Neural progenitor cell (in vitro differentiated cells): ENCODE measurements at regions not wholly inside any gene's neighbourhood (a gene's known extent, or its start where the extent isn't known, plus 50 kb on each side); places are given as distances from the start of the nearest gene placed in this dataset.

ENCODE experiments used
- EZH2 ChIP-seq: fragments of 200-600 bp; sonication (generic); IDR thresholded peaks from 2 replicates; pipeline ENCODE4 v1.6.1; 2017; ENCODE audit warnings: antibody characterized with exemption, mild to moderate bottlenecking, moderate library complexity
- EZH2phosphoT487 ChIP-seq: fragments of 200-600 bp; sonication (generic); IDR thresholded peaks from 2 replicates; pipeline ENCODE4 v1.6.1; 2017; ENCODE audit warnings: antibody characterized with exemption
- TF ChIP-seq, protein P1 (sequence below): fragments of 200-600 bp; sonication (generic); IDR thresholded peaks from 2 replicates; pipeline ENCODE4 v1.5.1; 2017; ENCODE audit warnings: antibody characterized with exemption, mild to moderate bottlenecking

- TF ChIP-seq, protein P1, sequence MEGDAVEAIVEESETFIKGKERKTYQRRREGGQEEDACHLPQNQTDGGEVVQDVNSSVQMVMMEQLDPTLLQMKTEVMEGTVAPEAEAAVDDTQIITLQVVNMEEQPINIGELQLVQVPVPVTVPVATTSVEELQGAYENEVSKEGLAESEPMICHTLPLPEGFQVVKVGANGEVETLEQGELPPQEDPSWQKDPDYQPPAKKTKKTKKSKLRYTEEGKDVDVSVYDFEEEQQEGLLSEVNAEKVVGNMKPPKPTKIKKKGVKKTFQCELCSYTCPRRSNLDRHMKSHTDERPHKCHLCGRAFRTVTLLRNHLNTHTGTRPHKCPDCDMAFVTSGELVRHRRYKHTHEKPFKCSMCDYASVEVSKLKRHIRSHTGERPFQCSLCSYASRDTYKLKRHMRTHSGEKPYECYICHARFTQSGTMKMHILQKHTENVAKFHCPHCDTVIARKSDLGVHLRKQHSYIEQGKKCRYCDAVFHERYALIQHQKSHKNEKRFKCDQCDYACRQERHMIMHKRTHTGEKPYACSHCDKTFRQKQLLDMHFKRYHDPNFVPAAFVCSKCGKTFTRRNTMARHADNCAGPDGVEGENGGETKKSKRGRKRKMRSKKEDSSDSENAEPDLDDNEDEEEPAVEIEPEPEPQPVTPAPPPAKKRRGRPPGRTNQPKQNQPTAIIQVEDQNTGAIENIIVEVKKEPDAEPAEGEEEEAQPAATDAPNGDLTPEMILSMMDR: no peak
- TF ChIP-seq EZH2 (no peak), EZH2phosphoT487 (no peak)
Observed at GRCh38 chr6:167462514-167463312, 137.8 kb downstream of the TTLL2 start.
